ENCODE measurements at regions not wholly inside any gene's neighbourhood (a gene's known extent, or its start where the extent isn't known, plus 50 kb on each side); places are given as distances from the start of the nearest gene placed in this dataset.
A peak's percentile ranks its signal among the peaks of the same experiment; 100 is the strongest.

DNA sequence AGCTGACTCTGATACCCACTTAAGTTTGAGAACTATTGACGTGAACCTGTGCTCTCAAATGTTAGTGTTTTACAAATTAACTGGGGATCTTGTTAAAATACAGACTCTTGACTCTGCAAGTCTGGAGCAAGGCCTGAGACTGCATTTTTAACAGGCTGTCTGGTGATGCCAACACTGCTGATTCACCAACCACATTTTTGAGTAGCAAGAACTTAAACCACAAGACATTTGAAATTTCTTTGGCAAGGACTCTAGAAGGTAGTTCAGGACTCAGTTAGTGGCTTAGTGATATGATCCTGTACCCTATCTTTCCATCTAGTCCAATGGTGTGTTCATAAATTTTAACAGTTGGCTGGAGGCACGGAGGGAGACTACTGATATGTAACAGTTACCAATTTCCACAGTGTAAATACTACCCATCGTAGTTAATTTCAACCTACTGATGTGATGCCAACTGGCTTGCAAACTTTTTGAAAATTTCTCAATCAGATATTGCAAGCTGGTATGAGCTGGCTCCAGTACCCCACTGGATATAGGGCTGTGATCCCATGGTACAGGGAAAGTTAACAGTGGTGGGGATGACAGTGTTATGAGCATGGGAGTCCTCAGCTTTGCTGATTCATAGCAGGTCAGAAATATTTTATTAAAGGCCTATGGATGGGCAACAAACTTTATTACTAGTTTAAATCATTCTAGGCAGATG, 255.1 kb downstream of the TBC1D4 start:
- no peak overlapping the region for H2BK15ac ChIP-seq (ENCODE audit: low read length)
- no peak overlapping the region for H2BK12ac ChIP-seq (ENCODE audit: low read depth, low read length)
- H3K18ac ChIP-seq (ENCODE audit: extremely low read depth, low read length): no peak overlapping the region
- CTCF ChIA-PET (ENCODE audit: partially characterized antibody): interaction anchor here (0.7 to 1.6 kb wide), 4 partner anchors 23 to 465 kb away, joined by 3 to 5 read pairs (median 3); no protein-coding TSS in a partner anchor
- H4K5ac ChIP-seq (ENCODE audit: insufficient read length, low read depth, low read length): no peak overlapping the region
- FAIRE-seq (no peak), DNase-seq (ENCODE audit: low read depth in 1 of 2, low spot score in 2 of 2) (no peak)
- no peak overlapping the region for H2BK20ac ChIP-seq (ENCODE audit: low read length)
- TF ChIP-seq SUZ12 (IDR thresholded peaks at IDR 0.05; ENCODE audit: low read length) (no peak), BCL11A (IDR thresholded peaks at IDR 0.05; ENCODE audit: low read depth in 2 of 2, low read length in 2 of 2) (no peak), MAFK (IDR thresholded peaks at IDR 0.05; ENCODE audit: low read depth, low read length) (no peak), SP2 (IDR thresholded peaks at IDR 0.05; ENCODE audit: low read length) (no peak), EZH2 (IDR thresholded peaks at IDR 0.05; ENCODE audit: low read depth, low read length, severe bottlenecking) (no peak), RBBP5 (IDR thresholded peaks at IDR 0.05; ENCODE audit: borderline replicate concordance, low read depth, low read length) (no peak), EP300 (IDR thresholded peaks at IDR 0.05; ENCODE audit: borderline replicate concordance in 1 of 2, low read depth in 2 of 2, low read length in 2 of 2) (no peak), POU5F1 (IDR thresholded peaks at IDR 0.05; ENCODE audit: low read depth, low read length) (no peak), PHF8 (conservative IDR thresholded peaks at IDR 0.05; ENCODE audit: low read depth, low read length) (no peak), TEAD4 (IDR thresholded peaks at IDR 0.05; ENCODE audit: low read depth, low read length) (no peak), CBX8 (IDR thresholded peaks at IDR 0.05; ENCODE audit: borderline replicate concordance, low read depth, low read length) (no peak)
- H3K4me3 ChIP-seq (ENCODE audit: extremely low read depth in 1 of 4, insufficient read depth in 2 of 4, low read depth in 3 of 4, low read length in 4 of 4): no peak overlapping the region
- H3K23ac ChIP-seq (ENCODE audit: insufficient read length): no peak overlapping the region
- no peaks in the 10 kb centered on the region; a peak in 1 of 7 replicates for H3K4me1 ChIP-seq (replicated peaks in 1 of 4; ENCODE audit: control insufficient read depth in 3 of 4, insufficient read depth in 4 of 4, low read length in 3 of 4)
- H2AK5ac ChIP-seq (ENCODE audit: low read depth, low read length): no peak overlapping the region
- H4K20me1 ChIP-seq (replicated peaks in 1 of 2; ENCODE audit: control insufficient read depth in 1 of 2, insufficient read depth in 2 of 2, low read length in 2 of 2): no peaks in the 10 kb centered on the region
- no peaks in the 10 kb centered on the region for H3K36me3 ChIP-seq (ENCODE audit: control insufficient read depth in 2 of 4, insufficient read depth in 4 of 4, low read length in 3 of 4)
- 89% methylated on average over 3 of the region's 3 CpGs; no CpG with 5 or more reads in 1 of the 2 experiments for WGBS, 2 experiments (ENCODE audit: extremely low coverage in 1 of 2, insufficient coverage in 1 of 2, insufficient read length in 1 of 2, insufficient replicate concordance in 2 of 2, low coverage in 1 of 2, low lambda C conversion rate in 2 of 2, missing lambda C conversion rate in 1 of 2)
- no peak overlapping the region for H4K91ac ChIP-seq (replicated peaks; ENCODE audit: insufficient read length, low read length)
- no peak overlapping the region for H3K4me2 ChIP-seq (ENCODE audit: insufficient read depth in 1 of 2, low read depth in 2 of 2, low read length in 2 of 2)
- POLR2A ChIA-PET (ENCODE audit: partially characterized antibody): no interaction called here
- no peak overlapping the region for H2BK5ac ChIP-seq (ENCODE audit: low read depth, low read length)
- H3K27me3 ChIP-seq (replicated peaks in 1 of 4; ENCODE audit: control insufficient read depth in 3 of 4, extremely low read depth in 1 of 4, insufficient read depth in 3 of 4, low read length in 3 of 4): no peaks in the 10 kb centered on the region
- no peaks in the 10 kb centered on the region for H3K23me2 ChIP-seq (ENCODE audit: low read depth, low read length)
- no peak overlapping the region for H3K14ac ChIP-seq (ENCODE audit: insufficient read length)
- no peaks in the 10 kb centered on the region for H3K9me3 ChIP-seq (ENCODE audit: insufficient read depth in 2 of 2, low read depth in 1 of 2, low read length in 1 of 2)
- no peak overlapping the region for H3K27ac ChIP-seq (ENCODE audit: low read depth, low read length)
- H4K8ac ChIP-seq (ENCODE audit: extremely low read depth, insufficient read depth, low read length): no peak overlapping the region
- H3K4ac ChIP-seq (replicated peaks; ENCODE audit: insufficient read length, low read depth, low read length): no peak overlapping the region
- H3K9ac ChIP-seq (replicated peaks in 1 of 4; ENCODE audit: extremely low read depth in 1 of 4, low read depth in 3 of 4, low read length in 3 of 4): no peak overlapping the region
- H3K79me1 ChIP-seq (ENCODE audit: low read depth, low read length): no peaks in the 10 kb centered on the region
- H3K79me2 ChIP-seq (ENCODE audit: control insufficient read depth in 1 of 2, insufficient read depth in 2 of 2, low read length in 2 of 2): no peaks in the 10 kb centered on the region
- H3K56ac ChIP-seq (replicated peaks; ENCODE audit: insufficient read length, low read depth, low read length): no peak overlapping the region
- no peak overlapping the region for H2BK120ac ChIP-seq (replicated peaks; ENCODE audit: low read depth, low read length)
- H2AFZ ChIP-seq (ENCODE audit: low read length): peak overlapping the region; percentile 81; the same call in 1 of the 2 replicates
